ENCODE measurements at regions not wholly inside any gene's neighbourhood (a gene's known extent, or its start where the extent isn't known, plus 50 kb on each side); places are given as distances from the start of the nearest gene placed in this dataset.

DNA sequence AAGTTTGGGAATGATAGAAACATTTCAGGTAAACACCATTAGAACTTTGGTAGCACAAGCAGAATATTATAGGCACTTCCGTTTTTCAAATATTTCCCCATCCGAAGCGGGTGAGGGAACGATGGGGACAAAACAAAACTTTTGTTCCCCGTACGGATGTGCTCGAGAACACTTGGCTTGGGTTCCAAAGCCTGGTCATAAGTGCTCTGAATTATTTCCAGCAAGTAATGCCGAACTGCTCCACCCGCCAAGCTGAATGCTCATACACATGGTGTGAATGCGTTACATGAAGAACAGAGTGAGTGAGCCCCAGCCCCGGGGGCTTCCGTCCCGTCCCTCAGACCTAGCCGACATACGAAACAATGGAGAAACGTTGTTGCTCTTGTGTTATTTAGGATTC lies 438.2 kb upstream of the ARRDC4 start:
- no peak overlapping the region for H3K14ac ChIP-seq (ENCODE audit: low read length)

DNA sequence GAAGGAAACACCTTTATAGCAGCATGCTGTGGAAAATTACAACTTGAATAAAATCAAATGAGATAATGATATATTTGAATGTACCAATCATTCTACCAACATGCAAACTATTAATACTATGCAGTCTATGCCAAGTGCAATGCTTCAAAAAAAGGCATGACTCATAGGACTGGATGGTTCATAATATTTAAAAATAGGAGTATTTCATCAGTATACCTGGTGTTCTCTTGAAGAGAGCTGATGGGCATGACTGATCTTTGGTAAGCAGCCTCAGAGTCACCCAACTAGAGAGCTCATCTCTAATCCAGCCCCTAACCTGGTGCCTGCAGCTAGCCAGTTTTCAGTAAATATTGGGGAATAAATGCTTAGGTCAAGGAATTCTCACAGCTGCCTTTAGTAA lies 434.7 kb upstream of the ARRDC4 start:
- Histone ChIP-seq H2BK15ac (ENCODE audit: low read length) (no peak overlapping the region), H3K4me1 (ENCODE audit: control insufficient read depth in 2 of 2, insufficient read depth in 1 of 2, low read depth in 1 of 2, low read length in 2 of 2) (no peaks in the 10 kb centered on the region), H4K91ac (ENCODE audit: low read depth, low read length, poor library complexity) (no peak overlapping the region), H3K14ac (ENCODE audit: low read length) (no peak overlapping the region), H3K27me3 (ENCODE audit: control insufficient read depth in 3 of 3, insufficient read depth in 3 of 3, low read depth in 1 of 3, low read length in 3 of 3) (no peaks in the 10 kb centered on the region), H3K9me3 (replicated peaks in 1 of 2; ENCODE audit: control insufficient read depth in 2 of 2, insufficient read depth in 1 of 2, low read depth in 1 of 2, low read length in 2 of 2) (no peaks in the 10 kb centered on the region), H3K18ac (ENCODE audit: low read length) (no peak overlapping the region), H2BK120ac (ENCODE audit: low read depth, low read length) (no peak overlapping the region), H3K9ac (ENCODE audit: low read depth, low read length, poor library complexity) (no peak overlapping the region), H3K36me3 (replicated peaks in 1 of 2; ENCODE audit: control insufficient read depth in 2 of 2, insufficient read depth in 2 of 2, low read length in 2 of 2) (no peaks in the 10 kb centered on the region), H3K23ac (ENCODE audit: low read depth, low read length, poor library complexity) (no peak overlapping the region), H3K79me1 (ENCODE audit: low read depth, low read length) (no peaks in the 10 kb centered on the region), H3K4ac (ENCODE audit: low read length) (no peak overlapping the region), H3K4me2 (ENCODE audit: insufficient read depth, low read length, poor library complexity, severe bottlenecking) (no peak overlapping the region), H2BK5ac (ENCODE audit: low read length) (no peak overlapping the region), H2BK12ac (ENCODE audit: low read length) (no peak overlapping the region), H2AK5ac (ENCODE audit: low read depth, low read length) (no peak overlapping the region), H3K4me3 (ENCODE audit: low read length in 2 of 2) (no peak overlapping the region), H4K8ac (ENCODE audit: low read depth, low read length) (no peak overlapping the region), H2AFZ (ENCODE audit: low read length) (no peak overlapping the region), H3K27ac (replicated peaks; ENCODE audit: low read length) (no peak overlapping the region)
- DNase-seq (ENCODE audit: low spot score) = no peak

More for the DNA sequence above, 438.2 kb upstream of the ARRDC4 start:
- no peak overlapping the region for H3K4ac ChIP-seq (ENCODE audit: low read length)
- H2BK5ac ChIP-seq (ENCODE audit: low read length) = no peak overlapping the region
- H4K91ac ChIP-seq (ENCODE audit: low read depth, low read length, poor library complexity) = no peak overlapping the region
- H3K36me3 ChIP-seq (replicated peaks in 1 of 2; ENCODE audit: control insufficient read depth in 2 of 2, insufficient read depth in 2 of 2, low read length in 2 of 2) = no peaks in the 10 kb centered on the region
- H3K9ac ChIP-seq (ENCODE audit: low read depth, low read length, poor library complexity) = no peak overlapping the region
- no peaks in the 10 kb centered on the region for H3K9me3 ChIP-seq (replicated peaks in 1 of 2; ENCODE audit: control insufficient read depth in 2 of 2, insufficient read depth in 1 of 2, low read depth in 1 of 2, low read length in 2 of 2)
- H2BK15ac ChIP-seq (ENCODE audit: low read length) = no peak overlapping the region
- no peak overlapping the region for H3K18ac ChIP-seq (ENCODE audit: low read length)
- no peak overlapping the region for H2BK12ac ChIP-seq (ENCODE audit: low read length)
- no peaks in the 10 kb centered on the region for H3K4me1 ChIP-seq (ENCODE audit: control insufficient read depth in 2 of 2, insufficient read depth in 1 of 2, low read depth in 1 of 2, low read length in 2 of 2)
- H2BK120ac ChIP-seq (ENCODE audit: low read depth, low read length) = no peak overlapping the region
- H3K4me2 ChIP-seq (ENCODE audit: insufficient read depth, low read length, poor library complexity, severe bottlenecking) = no peak overlapping the region
- no peaks in the 10 kb centered on the region for H3K27me3 ChIP-seq (ENCODE audit: control insufficient read depth in 3 of 3, insufficient read depth in 3 of 3, low read depth in 1 of 3, low read length in 3 of 3)
- no peak overlapping the region for H2AK5ac ChIP-seq (ENCODE audit: low read depth, low read length)
- H3K79me1 ChIP-seq (ENCODE audit: low read depth, low read length) = no peaks in the 10 kb centered on the region
- WGBS, 2 donors (ENCODE audit: extremely low coverage in 2 of 2, insufficient read length in 2 of 2, insufficient replicate concordance in 1 of 2) = no CpG with 5 or more reads among the region's 16 CpGs
- no peak for DNase-seq (ENCODE audit: low spot score)
- no peak overlapping the region for H2AFZ ChIP-seq (ENCODE audit: low read length)
- H3K23ac ChIP-seq (ENCODE audit: low read depth, low read length, poor library complexity) = no peak overlapping the region
- H4K8ac ChIP-seq (ENCODE audit: low read depth, low read length) = no peak overlapping the region
- H3K27ac ChIP-seq (replicated peaks; ENCODE audit: low read length) = no peak overlapping the region
- H3K4me3 ChIP-seq (ENCODE audit: low read length in 2 of 2) = no peak overlapping the region

DNA sequence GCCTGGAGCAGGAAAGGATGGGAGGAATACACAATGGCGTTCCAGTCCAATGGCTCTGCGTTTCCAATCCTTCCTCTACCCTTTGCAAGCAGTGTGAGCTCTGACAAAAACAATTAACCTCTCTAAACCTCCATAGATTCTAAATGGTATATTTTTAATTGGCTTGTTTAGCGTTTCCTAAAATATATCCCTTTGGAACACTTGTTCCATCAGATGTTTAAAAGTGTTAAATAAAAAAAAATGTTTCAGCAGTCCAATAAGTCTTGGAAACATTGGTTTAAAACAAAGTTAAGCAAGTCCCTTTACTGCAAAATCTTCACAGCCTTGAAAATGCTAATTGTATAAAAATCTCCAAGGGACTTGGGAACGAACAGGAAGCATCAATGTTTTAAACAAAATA lies 432.3 kb upstream of the ARRDC4 start:
- H3K9ac ChIP-seq (ENCODE audit: low read depth, low read length, poor library complexity) = no peak overlapping the region

DNA sequence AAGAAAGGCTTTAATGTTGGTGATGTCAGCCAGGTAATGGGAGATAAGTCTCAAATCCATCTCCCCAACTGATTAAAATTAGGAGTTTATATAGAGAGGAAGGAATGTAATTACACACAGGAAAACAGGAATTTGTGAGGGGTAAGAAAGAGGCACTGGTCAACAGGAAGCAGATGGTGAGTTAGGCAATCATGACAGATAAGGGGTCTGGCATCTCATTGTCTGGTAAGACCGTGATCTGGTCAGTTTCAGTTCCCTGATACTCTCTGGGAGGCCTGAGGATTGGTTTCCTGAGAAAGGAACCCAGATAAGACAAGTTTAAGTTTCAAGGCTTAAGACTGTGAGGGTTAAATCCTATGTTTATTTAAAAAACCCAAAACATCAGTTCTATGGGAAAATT lies 414.7 kb upstream of the ARRDC4 start:
- no peak for DNase-seq (ENCODE audit: low spot score)
- Histone ChIP-seq H2BK15ac (ENCODE audit: low read length) (no peak overlapping the region), H2BK120ac (ENCODE audit: low read depth, low read length) (no peak overlapping the region), H3K9me3 (replicated peaks in 1 of 2; ENCODE audit: control insufficient read depth in 2 of 2, insufficient read depth in 1 of 2, low read depth in 1 of 2, low read length in 2 of 2) (peaks cover 0 to 2% of the 10 kb centered on the region in 2 donors), H4K8ac (ENCODE audit: low read depth, low read length) (no peak overlapping the region), H2BK12ac (ENCODE audit: low read length) (no peak overlapping the region), H3K4me1 (ENCODE audit: control insufficient read depth in 2 of 2, insufficient read depth in 1 of 2, low read depth in 1 of 2, low read length in 2 of 2) (no peaks in the 10 kb centered on the region), H3K23ac (ENCODE audit: low read depth, low read length, poor library complexity) (no peak overlapping the region), H3K14ac (ENCODE audit: low read length) (no peak overlapping the region), H2BK5ac (ENCODE audit: low read length) (no peak overlapping the region), H3K4me3 (ENCODE audit: low read length in 2 of 2) (no peak overlapping the region), H3K4me2 (ENCODE audit: insufficient read depth, low read length, poor library complexity, severe bottlenecking) (no peak overlapping the region), H3K18ac (ENCODE audit: low read length) (no peak overlapping the region), H3K9ac (ENCODE audit: low read depth, low read length, poor library complexity) (no peak overlapping the region), H3K79me1 (ENCODE audit: low read depth, low read length) (no peaks in the 10 kb centered on the region), H2AK5ac (ENCODE audit: low read depth, low read length) (no peak overlapping the region), H4K91ac (ENCODE audit: low read depth, low read length, poor library complexity) (no peak overlapping the region), H2AFZ (ENCODE audit: low read length) (no peak overlapping the region), H3K27me3 (ENCODE audit: control insufficient read depth in 3 of 3, insufficient read depth in 3 of 3, low read depth in 1 of 3, low read length in 3 of 3) (no peaks in the 10 kb centered on the region), H3K4ac (ENCODE audit: low read length) (no peak overlapping the region), H3K27ac (replicated peaks; ENCODE audit: low read length) (no peak overlapping the region), H3K36me3 (replicated peaks in 1 of 2; ENCODE audit: control insufficient read depth in 2 of 2, insufficient read depth in 2 of 2, low read length in 2 of 2) (no peaks in the 10 kb centered on the region)
- no CpG with 5 or more reads among the region's 1 CpG for WGBS, 2 donors (ENCODE audit: extremely low coverage in 2 of 2, insufficient read length in 2 of 2, insufficient replicate concordance in 1 of 2)

More for the DNA sequence above, 432.3 kb upstream of the ARRDC4 start:
- no peak overlapping the region for H4K8ac ChIP-seq (ENCODE audit: low read depth, low read length)
- no peaks in the 10 kb centered on the region for H3K79me1 ChIP-seq (ENCODE audit: low read depth, low read length)
- no peak overlapping the region for H2BK12ac ChIP-seq (ENCODE audit: low read length)
- no peaks in the 10 kb centered on the region for H3K27me3 ChIP-seq (ENCODE audit: control insufficient read depth in 3 of 3, insufficient read depth in 3 of 3, low read depth in 1 of 3, low read length in 3 of 3)
- no peak overlapping the region for H3K4me2 ChIP-seq (ENCODE audit: insufficient read depth, low read length, poor library complexity, severe bottlenecking)
- H3K18ac ChIP-seq (ENCODE audit: low read length) = no peak overlapping the region
- DNase-seq (ENCODE audit: low spot score) = no peak
- H3K23ac ChIP-seq (ENCODE audit: low read depth, low read length, poor library complexity) = no peak overlapping the region
- no peaks in the 10 kb centered on the region for H3K36me3 ChIP-seq (replicated peaks in 1 of 2; ENCODE audit: control insufficient read depth in 2 of 2, insufficient read depth in 2 of 2, low read length in 2 of 2)
- H3K27ac ChIP-seq (replicated peaks; ENCODE audit: low read length) = no peak overlapping the region
- H3K14ac ChIP-seq (ENCODE audit: low read length) = no peak overlapping the region
- no CpG with 5 or more reads among the region's 4 CpGs for WGBS, 2 donors (ENCODE audit: extremely low coverage in 2 of 2, insufficient read length in 2 of 2, insufficient replicate concordance in 1 of 2)
- H2BK15ac ChIP-seq (ENCODE audit: low read length) = no peak overlapping the region
- no peaks in the 10 kb centered on the region for H3K4me1 ChIP-seq (ENCODE audit: control insufficient read depth in 2 of 2, insufficient read depth in 1 of 2, low read depth in 1 of 2, low read length in 2 of 2)
- no peak overlapping the region for H2AK5ac ChIP-seq (ENCODE audit: low read depth, low read length)
- H3K4ac ChIP-seq (ENCODE audit: low read length) = no peak overlapping the region
- H3K9me3 ChIP-seq (replicated peaks in 1 of 2; ENCODE audit: control insufficient read depth in 2 of 2, insufficient read depth in 1 of 2, low read depth in 1 of 2, low read length in 2 of 2) = no peaks in the 10 kb centered on the region
- no peak overlapping the region for H3K4me3 ChIP-seq (ENCODE audit: low read length in 2 of 2)
- H2BK5ac ChIP-seq (ENCODE audit: low read length) = no peak overlapping the region
- no peak overlapping the region for H4K91ac ChIP-seq (ENCODE audit: low read depth, low read length, poor library complexity)
- H2AFZ ChIP-seq (ENCODE audit: low read length) = no peak overlapping the region
- no peak overlapping the region for H2BK120ac ChIP-seq (ENCODE audit: low read depth, low read length)
